ENCODE measurements at regions not wholly inside any gene's neighbourhood (a gene's known extent, or its start where the extent isn't known, plus 50 kb on each side); places are given as distances from the start of the nearest gene placed in this dataset.
"Not testable (repeated sequence)": the region's sequence is repeated elsewhere in the genome, so short reads cannot be mapped to it uniquely, and the experiment has no call there.

GRCh38 chr9:110028676-110029075, 179.3 kb downstream of the C9orf152 start:
- Mint-ChIP-seq H3K4me1 (peaks cover 33% of the 10 kb centered on the region), H3K36me3 (no peaks in the 10 kb centered on the region), H3K27ac (no peak overlapping the region), H3K27me3 (ENCODE audit: low read depth) (no peaks in the 10 kb centered on the region), H3K4me3 (no peak overlapping the region), H3K9me3 (no peaks in the 10 kb centered on the region)
- DNase-seq (ENCODE audit: low spot score in 2 of 2, unreplicated experiment in 2 of 2) = no peak
- TF ChIP-seq CTCF (IDR thresholded peaks at IDR 0.05; ENCODE audit: unreplicated experiment) = no peak

- no peak for TF ChIP-seq CTCF (IDR thresholded peaks at IDR 0.05; ENCODE audit: unreplicated experiment)
- no peaks in the 10 kb centered on the region for H3K9me3 Mint-ChIP-seq
- H3K36me3 Mint-ChIP-seq = no peaks in the 10 kb centered on the region
- peak overlapping the region; percentile 43 for H3K27ac Mint-ChIP-seq
- DNase-seq (ENCODE audit: low spot score in 2 of 2, unreplicated experiment in 2 of 2) = no peak
- H3K4me3 Mint-ChIP-seq = no peak overlapping the region
- peaks cover 33% of the 10 kb centered on the region for H3K4me1 Mint-ChIP-seq
- H3K27me3 Mint-ChIP-seq (ENCODE audit: low read depth) = no peaks in the 10 kb centered on the region
Observed at GRCh38 chr9:110029429-110029955, 178.5 kb downstream of the C9orf152 start.

- H3K27ac Mint-ChIP-seq = peak overlapping the region; percentile 43
Observed at GRCh38 chr9:110029956-110030480, 177.9 kb downstream of the C9orf152 start.

GRCh38 chr9:110030632-110031031, 177.3 kb downstream of the C9orf152 start:
- no peak overlapping the region for H3K4me3 Mint-ChIP-seq
- H3K27ac Mint-ChIP-seq = no peak overlapping the region
- H3K27me3 Mint-ChIP-seq (ENCODE audit: low read depth) = no peaks in the 10 kb centered on the region
- peaks cover 33% of the 10 kb centered on the region for H3K4me1 Mint-ChIP-seq
- no peak for TF ChIP-seq CTCF (IDR thresholded peaks at IDR 0.05; ENCODE audit: unreplicated experiment)
- no peak for DNase-seq (ENCODE audit: low spot score in 2 of 2, unreplicated experiment in 2 of 2)
- H3K9me3 Mint-ChIP-seq = no peaks in the 10 kb centered on the region
- H3K36me3 Mint-ChIP-seq = no peaks in the 10 kb centered on the region

More at GRCh38 chr9:110029956-110030480, 177.9 kb downstream of the C9orf152 start:
- Mint-ChIP-seq H3K27me3 (ENCODE audit: low read depth) (no peaks in the 10 kb centered on the region), H3K4me1 (peaks cover 33% of the 10 kb centered on the region), H3K4me3 (no peak overlapping the region), H3K9me3 (no peaks in the 10 kb centered on the region), H3K36me3 (no peaks in the 10 kb centered on the region)
- DNase-seq (ENCODE audit: low spot score in 2 of 2, unreplicated experiment in 2 of 2) = no peak
- no peak for TF ChIP-seq CTCF (IDR thresholded peaks at IDR 0.05; ENCODE audit: unreplicated experiment)

- Mint-ChIP-seq H3K4me3 (no peak overlapping the region), H3K9me3 (no peaks in the 10 kb centered on the region), H3K36me3 (no peaks in the 10 kb centered on the region), H3K4me1 (peaks cover 33% of the 10 kb centered on the region), H3K27ac (no peak overlapping the region), H3K27me3 (ENCODE audit: low read depth) (no peaks in the 10 kb centered on the region)
- no peak for DNase-seq (ENCODE audit: low spot score in 2 of 2, unreplicated experiment in 2 of 2)
- no peak for TF ChIP-seq CTCF (IDR thresholded peaks at IDR 0.05; ENCODE audit: unreplicated experiment)
Observed at GRCh38 chr9:110031511-110032173, 176.3 kb downstream of the C9orf152 start.

- H3K27ac Mint-ChIP-seq; H3K27me3 Mint-ChIP-seq (ENCODE audit: low read depth); H3K9me3 Mint-ChIP-seq; H3K36me3 Mint-ChIP-seq; H3K4me3 Mint-ChIP-seq; DNase-seq (ENCODE audit: low spot score in 2 of 2, unreplicated experiment in 2 of 2): not testable (repeated sequence)
- H3K4me1 Mint-ChIP-seq = peaks cover 27% of the 10 kb centered on the region
Observed at GRCh38 chr9:110032532-110032931, 175.4 kb downstream of the C9orf152 start.

All from mesothelial cell of epicardium (in vitro differentiated cells).